ENCODE measurements at regions not wholly inside any gene's neighbourhood (a gene's known extent, or its start where the extent isn't known, plus 50 kb on each side); places are given as distances from the start of the nearest gene placed in this dataset.
"Not testable (repeated sequence)": the region's sequence is repeated elsewhere in the genome, so short reads cannot be mapped to it uniquely, and the experiment has no call there.

DNA sequence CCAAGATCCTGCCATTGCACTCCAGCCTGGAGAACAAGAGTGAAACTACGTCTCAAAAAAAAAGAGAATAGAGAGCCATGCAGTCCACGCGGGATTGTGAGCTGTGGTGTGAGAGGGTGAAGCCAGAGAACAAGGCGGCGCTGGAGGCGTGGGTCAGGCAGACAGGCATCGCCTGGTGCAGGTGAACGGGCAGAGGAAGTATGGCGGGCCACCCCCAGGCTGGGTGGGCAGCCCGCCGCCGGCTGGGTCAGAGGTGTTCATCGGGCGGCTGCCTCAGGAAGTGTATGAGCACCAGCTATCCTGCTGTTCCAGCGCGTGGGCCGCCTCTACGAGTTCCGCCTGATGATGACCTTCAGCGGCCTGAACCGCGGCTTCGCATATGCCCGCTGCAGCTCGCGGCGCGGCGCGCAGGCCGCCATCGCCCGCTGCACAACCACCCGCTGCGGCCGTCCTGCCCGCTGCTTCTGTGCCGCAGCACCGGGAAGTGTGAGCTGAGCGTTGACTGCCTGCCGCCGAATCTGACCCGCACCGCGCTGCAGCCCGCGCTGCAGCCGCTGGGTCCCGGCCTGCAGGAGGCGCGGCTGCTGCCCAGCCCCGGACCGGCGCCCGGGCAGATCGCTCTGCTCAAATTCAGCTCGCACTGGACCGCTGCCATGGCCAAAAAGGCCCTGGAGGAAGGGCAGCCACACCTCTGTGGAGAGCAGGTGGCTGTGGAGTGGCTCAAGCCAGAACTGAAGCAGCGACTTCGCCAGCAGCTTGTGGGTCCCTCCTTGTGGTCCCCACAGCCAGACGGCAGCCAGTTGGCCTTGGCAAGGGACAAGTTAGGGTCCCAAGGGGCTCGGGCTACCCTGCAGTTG, 95.5 kb upstream of the PLEKHM1 start:
- DNase-seq (ENCODE audit: low read depth in 2 of 3, low spot score in 2 of 3): peak; percentile 25 to 34 (median 32)

DNA sequence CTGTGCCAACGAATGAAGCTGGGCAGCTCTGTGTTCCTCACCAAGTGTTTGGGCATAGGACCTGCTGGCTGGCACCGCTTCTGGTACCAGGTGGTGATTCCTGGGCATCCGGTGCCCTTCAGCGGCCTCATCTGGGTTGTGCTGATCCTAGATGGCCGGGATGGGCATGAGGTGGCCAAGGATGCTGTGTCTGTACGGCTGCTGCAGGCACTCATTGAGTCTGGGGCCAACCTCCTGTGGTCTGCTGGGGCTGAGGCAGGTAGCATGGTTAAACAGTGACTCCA, 96.1 kb upstream of the PLEKHM1 start:
- not testable (repeated sequence) for DNase-seq (ENCODE audit: low read depth in 2 of 3, low spot score in 2 of 3)

DNA sequence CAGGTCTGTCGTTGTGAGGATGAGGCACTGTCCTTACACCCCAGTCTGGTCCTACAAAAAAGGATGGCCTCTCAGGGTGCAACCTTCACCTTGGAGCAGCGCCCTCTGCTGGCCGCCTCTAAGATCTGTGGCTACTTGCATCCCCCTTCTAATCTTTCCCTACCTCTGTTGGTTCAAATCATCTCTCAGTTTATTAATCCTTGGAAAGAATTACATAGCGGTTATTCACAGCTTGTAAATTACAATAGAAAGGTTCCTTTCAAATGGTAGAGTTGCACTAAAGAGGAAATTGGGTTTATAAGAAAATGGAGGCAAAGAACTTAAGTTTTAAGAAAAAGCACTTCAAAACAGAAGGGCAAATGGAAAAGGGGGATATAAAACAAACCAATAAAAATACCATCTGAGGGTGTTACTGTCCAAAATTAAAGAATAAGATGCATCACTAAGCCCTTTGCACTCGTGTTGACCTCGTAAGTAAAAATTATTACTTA, 102.0 kb upstream of the PLEKHM1 start:
- peak; percentile 31 to 72 (median 63) for DNase-seq (ENCODE audit: low read depth in 2 of 3, low spot score in 2 of 3)

DNA sequence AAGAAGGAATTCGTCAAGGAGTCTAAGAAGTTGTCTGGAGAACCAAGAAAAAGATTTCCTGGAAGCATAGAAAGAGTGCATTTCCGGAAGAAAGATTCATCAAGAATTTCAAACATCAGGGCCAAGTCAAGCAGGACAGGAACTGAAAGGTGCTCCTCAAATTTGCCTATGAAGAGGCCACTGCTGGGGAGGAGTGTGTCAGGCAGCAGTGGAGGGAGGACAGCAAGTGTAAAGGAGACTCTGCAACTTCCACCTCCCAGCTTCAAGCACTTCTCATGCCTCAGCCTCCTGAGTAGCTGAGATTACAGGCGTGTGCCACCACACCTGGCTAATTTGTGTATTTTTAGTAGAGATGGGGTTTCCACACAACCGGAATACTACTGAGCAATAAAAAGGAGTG, 105.8 kb upstream of the PLEKHM1 start:
- not testable (repeated sequence) for DNase-seq (ENCODE audit: low read depth in 2 of 3, low spot score in 2 of 3)

DNA sequence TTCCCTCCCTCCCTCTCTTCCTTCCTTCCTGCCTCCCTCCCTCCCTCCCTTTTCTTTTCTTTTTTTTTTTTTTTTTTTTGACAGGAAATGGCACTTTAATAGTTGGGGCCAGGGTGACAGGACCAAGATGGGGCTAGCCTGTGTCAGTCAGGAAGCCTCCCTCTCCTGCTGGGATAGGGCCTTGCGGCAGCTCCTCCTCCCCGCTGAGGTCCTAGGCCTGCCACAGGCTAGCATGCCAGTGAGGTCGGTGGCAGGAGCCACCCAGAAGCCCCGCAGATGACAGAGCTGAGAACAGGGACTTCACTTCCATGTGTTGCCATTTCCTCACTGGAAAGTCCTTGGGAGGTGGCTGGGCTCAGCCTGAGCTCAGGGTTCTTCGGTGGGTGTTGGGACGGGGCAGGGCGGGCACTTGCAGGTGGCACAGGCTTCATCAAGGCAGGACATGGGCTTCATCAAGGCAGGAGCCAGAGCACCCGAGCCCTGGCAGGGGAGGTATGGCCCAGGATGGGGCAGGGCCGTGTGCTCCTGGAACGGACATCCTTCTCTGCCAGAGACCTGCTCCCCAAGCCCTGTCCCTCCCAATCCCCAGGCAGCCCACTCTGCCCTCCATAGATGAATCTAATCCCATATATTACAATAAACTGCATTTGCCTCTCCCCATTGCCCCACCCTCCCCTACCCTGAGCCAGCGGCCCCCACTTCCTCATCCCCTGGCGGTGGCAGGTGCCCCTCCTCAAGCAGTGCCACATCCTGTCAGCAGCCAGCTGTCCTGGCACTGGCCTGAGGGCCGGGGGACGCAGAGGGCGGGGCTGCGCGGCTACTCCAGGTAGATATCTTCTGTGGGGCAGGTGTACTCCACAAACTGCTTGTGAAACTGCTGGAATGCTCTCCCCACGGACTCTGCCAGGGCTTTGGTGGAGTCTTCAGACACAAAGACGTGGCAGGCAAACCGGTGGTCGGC, 109.8 kb upstream of the PLEKHM1 start:
- DNase-seq (ENCODE audit: low read depth in 2 of 3, low spot score in 2 of 3): peak in 1 of 3 donors; percentile 35

DNA sequence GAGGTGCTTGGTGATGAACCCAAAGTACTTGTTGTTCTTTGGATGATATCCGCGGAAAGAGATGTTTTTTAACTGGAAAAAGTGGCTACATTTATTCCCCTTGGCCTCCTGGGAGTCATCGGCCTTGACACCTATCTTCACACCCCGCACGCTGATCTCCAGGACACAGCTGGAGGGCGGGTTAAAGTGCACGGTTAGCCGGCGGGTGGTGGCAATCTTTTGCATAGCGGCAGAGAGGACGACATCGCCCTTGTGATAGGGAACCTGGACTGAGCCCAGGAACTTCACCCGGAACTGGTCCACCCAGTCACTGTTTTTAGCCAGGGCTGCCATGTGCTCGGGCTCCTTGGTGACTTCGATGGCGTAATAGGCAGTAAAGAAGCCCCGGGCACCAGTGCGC, 110.5 kb upstream of the PLEKHM1 start:
- not testable (repeated sequence) for DNase-seq (ENCODE audit: low read depth in 2 of 3, low spot score in 2 of 3)

DNA sequence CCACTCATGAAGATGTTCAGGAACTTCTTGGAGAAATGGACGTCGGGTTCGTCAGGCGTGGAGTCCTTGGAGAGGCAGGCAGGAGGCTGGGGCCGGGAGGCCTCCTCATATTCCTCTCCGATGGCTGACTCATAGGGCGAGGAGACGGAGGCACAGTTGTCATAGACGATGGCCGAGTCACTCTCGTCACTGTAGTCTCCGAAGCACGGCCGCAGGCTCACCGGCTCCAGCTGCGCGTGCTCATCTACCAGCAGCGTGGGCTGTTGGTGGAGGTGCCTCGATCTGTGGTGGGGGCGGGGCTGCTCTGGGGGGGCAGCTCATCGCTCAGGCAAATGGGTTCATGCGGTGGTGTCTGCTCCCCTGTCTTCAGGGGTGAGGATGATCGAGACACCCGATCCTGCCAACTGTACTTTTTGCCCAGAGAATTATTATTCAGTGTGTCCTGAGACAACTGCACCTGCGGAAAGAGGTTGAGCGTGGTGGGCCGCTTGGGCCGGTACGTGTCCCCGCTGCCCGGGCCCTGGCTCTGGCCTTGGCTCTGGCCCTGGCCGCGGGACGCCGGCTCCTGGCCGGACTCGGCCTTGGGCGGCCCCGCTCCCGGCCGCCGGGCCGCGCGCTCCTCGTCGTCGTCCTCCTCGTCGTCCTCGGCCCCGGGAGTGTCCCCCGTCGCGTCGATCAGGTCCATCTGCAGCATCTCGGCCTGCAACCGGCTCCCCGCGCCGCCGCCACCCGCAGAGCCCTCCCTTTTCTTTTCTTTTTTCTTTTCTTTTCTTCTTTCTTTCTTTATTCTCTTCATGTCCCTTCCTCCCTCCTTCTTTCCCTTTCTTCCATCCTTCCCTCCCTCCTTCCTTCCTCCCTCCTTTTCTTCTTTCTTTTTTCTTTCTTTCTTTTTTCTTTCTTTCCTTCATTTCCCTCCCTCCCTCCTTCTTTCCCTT, 111.4 kb upstream of the PLEKHM1 start:
- DNase-seq (ENCODE audit: low read depth in 2 of 3, low spot score in 2 of 3): not testable (repeated sequence)

DNA sequence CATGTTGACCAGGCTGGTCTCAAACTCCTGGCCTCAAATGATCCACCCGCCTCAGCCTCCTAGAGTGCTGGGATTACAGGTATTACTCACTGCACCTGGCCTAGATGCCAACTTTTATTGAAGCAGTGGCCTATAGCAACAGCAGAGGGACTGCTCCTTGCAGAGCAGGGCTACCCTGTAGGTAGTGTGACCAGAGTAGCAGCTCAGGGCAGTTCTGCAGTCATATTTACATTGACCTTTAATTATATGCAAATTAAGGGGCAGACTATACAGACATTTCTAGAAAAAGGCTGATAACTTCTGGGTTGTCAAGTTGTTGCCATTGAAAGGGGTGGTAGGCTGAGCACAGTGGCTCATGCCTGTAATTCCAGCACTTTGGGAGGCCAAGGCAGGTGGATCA, 115.2 kb upstream of the PLEKHM1 start:
- not testable (repeated sequence) for DNase-seq (ENCODE audit: low read depth in 2 of 3, low spot score in 2 of 3)

DNA sequence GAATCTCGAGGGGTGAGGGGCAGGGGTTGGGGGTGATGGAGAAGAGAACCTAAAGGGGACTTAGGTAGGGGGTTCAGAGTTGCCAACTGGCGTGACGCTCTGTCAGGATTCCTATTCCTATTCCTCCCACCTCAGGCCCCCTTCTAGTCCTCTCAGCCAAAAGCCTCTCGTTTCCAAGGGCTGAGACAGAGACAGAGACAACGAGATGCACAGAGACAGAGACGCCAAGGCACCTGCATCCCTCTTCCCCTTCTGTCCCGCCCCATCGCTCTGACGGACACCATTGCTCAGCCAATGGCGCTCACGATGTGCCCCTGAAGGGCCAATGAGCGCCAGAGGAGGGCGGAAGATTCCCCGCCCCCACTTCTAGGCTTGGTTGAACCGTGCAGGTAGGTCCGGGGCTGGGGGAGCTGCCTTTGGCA, 129.5 kb upstream of the PLEKHM1 start:
- peak; percentile 31 to 58 (median 46) for DNase-seq (ENCODE audit: low read depth in 2 of 3, low spot score in 2 of 3)

DNA sequence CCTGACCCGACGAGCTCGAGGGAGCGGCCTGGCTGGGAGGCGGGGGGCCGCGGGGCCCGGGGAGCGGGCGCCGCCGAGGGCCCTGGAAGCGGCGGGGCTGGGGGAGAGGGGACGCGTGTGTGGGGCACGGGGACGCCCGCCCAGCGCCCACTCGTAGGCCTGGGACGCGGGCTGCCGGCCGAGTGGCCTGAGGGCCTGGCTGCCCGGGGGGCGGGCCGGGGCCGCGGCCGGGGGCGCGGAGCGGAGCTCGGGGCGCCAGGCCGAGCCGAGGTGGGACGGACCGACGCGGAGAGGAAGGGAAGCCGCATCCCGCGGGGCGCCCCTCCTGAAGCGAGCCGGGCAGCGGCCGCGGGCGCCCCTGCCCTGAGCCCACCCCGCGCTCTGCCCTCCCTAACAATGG, 129.9 kb upstream of the PLEKHM1 start:
- peak in 2 of 3 donors; percentile 1 to 15 for DNase-seq (ENCODE audit: low read depth in 2 of 3, low spot score in 2 of 3)

DNA sequence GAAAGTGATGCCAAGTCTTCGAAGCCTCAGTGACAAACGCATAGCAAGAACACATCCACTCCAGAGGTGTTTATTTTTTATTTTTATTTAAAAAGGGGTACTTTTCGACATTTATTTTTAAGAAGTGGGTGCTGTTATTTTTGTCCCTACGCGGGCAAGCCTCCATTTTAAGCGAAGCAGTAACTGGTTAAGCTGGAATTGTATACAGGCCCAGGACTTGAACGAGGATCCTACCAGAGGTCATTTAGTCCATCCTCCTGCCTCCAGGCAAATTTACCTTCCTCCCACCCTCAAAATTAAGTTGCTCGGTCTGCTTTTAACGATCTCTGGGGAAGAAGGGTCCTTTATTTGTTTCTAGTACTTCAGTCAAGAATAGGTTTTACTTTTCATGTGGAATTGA, 130.6 kb upstream of the PLEKHM1 start:
- DNase-seq (ENCODE audit: low read depth in 2 of 3, low spot score in 2 of 3): not testable (repeated sequence)

DNA sequence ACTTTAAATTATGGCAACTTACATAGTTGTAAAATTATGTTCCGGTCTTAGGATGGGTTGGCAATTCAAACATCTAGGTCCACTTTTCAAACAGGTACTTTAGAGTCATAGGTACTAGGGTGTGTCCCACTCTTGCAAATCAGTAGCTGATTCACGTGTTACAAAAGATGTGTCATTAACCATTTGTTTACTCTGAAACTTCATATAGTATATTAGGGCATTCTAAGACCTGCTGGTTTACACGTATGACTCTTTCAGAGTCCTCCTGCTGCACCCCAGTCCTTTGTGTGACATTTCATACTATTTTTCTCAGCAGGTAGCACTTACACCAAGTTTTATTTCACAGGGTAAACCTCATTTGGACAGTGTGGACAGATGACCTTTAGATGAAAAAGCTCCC, 131.8 kb upstream of the PLEKHM1 start:
- not testable (repeated sequence) for DNase-seq (ENCODE audit: low read depth in 2 of 3, low spot score in 2 of 3)

DNA sequence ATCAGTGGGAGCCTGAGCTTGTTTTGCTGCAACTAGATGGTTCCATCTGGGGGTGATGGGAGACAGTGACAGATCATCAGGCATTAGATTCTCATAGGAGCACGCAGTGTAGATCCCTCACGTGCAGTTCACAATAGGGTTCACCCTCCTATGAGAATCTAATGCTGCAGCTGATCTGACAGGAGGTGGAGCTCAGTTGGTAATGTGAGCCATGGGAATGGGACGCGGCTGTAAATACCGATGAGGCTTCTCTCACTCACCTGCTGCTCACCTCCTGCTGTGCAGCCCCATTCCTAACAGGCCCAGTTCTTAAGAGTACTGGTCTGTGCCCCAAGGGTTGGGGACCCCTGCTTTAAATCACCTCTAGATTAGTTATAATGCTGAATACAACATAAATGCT, 137.5 kb upstream of the PLEKHM1 start:
- DNase-seq (ENCODE audit: low read depth in 2 of 3, low spot score in 2 of 3): no peak

DNA sequence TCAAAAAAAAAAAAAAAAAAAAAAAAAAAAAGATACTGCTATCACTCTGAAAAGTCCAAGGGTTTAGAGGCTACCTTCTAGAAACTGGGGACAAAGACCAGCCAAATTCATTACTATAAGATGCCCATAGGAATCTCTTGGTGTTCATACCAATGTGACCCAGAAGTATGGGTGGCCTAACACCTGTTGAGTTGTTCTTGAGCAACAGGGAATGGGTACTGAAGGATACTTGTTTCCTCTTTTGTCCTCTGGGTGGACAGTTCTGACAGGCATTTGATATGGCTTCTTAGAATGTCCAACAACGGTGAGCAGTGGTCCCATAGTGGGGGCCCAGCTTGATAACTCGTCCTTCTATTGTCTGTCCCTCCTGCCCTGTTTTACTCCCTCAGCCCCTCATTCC, 141.4 kb upstream of the PLEKHM1 start:
- DNase-seq (ENCODE audit: low read depth in 2 of 3, low spot score in 2 of 3): no peak

DNA sequence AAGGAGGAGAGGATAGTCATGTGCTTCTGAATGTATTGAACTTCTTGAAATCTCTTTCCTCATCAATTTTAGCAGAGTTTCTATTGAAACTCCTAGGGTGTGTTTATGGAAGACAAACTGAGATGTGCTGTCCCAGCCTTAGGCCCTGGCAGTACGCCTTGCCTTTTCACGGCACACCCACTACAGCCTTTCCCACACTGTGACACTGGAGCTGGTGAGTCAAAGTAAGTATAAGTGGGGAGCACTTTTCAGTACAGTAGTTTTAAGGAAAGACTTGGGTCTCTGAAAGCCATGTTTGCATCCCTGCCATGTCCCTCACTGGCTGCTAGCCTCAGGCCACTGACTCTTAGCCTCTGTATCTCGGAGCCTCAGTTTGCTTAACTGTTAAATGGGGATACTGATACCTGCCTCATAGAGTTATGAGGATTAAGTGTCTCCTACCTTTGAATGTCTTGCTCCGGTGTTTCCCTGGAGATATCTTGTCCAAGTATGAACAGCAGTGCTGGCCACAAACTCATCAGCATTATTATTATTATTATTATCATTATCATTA, 144.7 kb upstream of the CRHR1 start:
- no peak for DNase-seq (ENCODE audit: low read depth in 2 of 3, low spot score in 2 of 3)

DNA sequence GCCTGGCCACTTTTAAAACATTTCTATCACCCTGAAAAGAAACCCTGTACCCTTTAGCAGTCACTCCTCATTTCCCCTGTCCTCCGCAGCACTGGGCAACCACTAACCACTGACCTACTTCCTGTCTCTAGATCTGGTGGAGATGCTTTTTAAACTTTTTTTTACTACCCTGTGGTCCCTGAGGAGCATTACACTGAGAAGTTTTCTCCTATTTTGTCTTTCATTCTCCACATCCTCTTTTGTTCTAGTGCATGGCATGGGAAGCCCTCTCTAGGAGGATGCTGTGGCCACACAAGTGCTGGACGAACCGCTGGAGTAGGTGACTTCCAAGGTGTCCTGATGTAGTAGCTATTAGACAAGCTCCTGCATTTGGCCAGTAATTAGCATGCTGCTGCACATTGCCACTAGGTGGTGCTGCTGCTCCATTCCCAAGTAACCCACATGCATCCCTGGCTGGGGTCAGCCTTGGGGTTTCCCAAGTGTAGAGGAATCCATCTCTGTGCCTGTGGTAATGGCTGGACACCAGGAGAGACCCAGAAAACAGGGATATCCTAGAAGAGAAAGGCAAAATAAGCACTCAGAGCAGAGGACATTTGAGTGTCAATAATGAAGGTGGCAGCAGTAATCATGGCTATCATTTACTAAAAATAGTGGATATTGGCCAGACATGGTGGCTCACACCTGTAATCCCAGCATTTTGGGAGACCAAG, 143.8 kb upstream of the CRHR1 start:
- peak; percentile 49 to 80 (median 71) for DNase-seq (ENCODE audit: low read depth in 2 of 3, low spot score in 2 of 3)

DNA sequence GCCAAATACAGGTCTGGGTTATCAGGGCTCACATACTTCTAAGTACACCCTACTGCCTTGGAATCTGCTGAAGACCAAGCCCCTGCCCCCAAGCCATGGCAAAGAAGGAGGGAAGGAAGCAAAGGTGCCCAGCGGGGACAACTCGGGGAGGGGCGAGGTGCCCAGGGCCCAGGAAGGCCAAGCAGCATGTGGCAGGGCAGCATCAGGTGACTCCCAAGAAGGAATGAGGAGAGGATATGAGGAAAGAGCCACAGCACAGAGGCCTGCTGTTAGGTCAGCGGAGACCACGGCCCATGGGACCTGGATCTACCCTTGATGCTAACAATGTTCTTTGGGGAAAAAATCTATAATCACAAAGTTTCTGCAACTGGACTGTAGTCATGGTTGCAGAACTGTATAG, 142.6 kb upstream of the CRHR1 start:
- DNase-seq (ENCODE audit: low read depth in 2 of 3, low spot score in 2 of 3): no peak

DNA sequence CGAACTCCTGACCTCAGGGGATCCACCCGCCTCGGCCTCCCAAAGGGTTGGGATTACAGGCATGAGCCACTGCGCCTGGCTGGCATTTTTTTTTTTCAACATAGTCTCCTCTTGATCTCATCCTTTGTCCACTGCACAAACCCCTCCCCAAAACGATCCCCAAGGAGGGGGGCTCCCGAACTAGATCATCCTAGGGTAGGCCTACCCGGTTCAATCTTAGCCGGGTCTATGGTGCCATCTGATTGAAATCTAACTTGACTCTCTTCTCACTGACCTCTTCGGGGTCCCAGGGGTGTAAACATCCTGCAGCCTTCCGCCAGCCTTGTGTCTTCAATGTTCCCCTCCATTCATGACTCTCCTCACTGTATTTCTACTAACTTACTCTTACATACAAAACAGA, 140.5 kb upstream of the CRHR1 start:
- DNase-seq (ENCODE audit: low read depth in 2 of 3, low spot score in 2 of 3): no peak

DNA sequence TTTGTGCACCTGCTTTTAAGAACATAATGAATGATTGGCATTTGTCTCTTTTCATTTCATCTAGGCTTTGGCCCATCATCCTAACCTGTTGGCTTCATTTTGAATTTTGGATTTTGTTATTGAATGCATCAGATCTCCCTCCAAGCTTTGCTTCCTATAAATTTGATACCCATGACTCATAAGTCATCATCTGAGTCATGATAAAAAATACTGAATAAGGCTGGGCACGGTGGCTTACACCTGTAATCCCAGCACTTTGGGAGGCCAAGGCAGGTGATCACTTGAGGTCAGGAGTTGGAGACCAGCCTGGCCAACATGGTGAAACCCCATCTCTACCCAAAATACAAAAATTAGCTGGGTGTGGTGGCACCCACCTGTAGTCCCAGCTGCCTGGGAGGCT, 139.5 kb upstream of the CRHR1 start:
- not testable (repeated sequence) for DNase-seq (ENCODE audit: low read depth in 2 of 3, low spot score in 2 of 3)

All from hematopoietic multipotent progenitor cell (in vitro differentiated cells).